Pulmonary artery endothelial cell (primary cell): ENCODE measurements at regions not wholly inside any gene's neighbourhood (a gene's known extent, or its start where the extent isn't known, plus 50 kb on each side); places are given as distances from the start of the nearest gene placed in this dataset.

ENCODE experiments used
- DNase-seq: peaks from one replicate; pipeline ENCODE4 v3.0.0-alpha.2; 2011; ENCODE audit warnings: low read depth, low spot score

DNA sequence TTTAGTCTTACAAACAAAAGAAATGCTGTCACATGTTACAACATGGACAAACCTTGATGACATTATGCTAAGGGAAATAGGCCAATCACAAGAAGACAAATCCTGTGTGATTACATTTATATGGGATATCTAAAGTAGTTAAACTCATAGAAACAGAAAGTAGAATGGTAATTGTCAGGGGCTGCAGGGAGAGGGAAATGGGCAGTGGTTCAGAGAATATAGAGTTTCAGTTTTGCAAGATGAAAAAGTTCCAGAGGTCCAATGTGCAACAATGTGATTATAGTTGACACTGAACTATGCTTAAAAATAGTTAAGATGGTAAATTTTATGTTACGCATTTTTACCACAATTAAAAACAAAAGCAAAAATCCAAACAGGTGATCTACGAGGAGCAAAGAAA is 265.5 kb downstream of the NDUFS4 start:
- no peak for DNase-seq

DNA sequence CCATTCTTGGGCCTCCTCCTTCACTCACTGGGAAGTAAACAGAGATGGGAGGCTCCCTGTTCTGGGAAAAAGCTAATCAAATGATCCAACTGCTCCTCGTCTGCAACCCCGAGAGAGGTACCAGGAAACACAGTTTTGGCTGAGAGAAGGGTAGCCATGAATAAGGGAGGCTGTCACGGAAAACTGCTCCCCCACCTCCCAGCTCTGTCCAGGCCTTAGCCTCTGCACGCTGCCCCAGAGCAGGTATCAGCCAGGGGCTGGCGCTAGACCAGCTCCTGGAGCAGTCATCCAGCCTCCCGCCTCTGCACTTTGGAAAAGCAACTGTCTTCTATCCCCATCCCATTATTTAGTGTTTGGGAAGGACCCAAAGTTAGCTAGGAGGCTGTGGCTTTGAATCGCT is 266.1 kb downstream of the NDUFS4 start:
- no peak for DNase-seq

DNA sequence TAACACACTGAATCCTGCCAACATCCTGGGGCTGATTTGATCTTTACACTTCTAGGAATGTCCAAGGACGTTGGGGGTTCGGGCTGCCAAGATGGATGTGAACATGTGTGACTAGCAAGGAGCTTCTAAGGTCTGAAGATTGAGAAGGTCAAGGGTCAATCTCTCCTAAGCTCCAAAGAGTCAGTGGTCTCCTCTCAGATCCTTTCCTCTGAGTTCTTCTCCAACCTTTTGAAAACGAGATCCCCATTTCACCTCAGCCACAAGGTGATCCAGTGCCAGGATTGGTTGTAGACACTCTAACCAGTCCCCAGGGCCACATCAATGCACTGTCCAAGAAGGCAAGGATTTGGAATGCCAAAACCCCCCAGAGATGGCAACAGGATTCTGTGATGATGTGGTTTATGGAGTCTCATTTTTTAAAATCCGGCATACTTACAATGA is 266.8 kb downstream of the NDUFS4 start:
- DNase-seq, result no peak

DNA sequence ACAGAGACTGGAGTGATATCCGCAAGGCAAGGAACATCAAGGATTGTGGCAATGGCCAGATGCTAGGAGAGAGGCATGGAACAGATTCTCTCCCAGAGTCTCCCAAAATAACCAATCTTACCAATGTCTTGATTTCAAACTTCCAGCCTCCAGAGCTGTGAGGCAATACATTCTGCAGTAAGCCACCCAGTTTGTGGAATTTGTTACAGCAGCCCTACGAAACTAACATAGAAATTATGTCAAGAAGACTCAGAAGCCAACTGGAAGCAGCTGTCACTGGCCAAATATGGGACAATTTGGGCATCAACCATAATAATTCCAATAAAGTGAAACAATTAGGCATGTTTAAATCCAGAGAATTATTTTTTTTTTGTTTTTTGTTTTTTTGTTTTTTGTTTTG is 271.1 kb downstream of the NDUFS4 start:
- no peak for DNase-seq
